Gastroesophageal sphincter (tissue), 4 donors: ENCODE measurements at regions not wholly inside any gene's neighbourhood (a gene's known extent, or its start where the extent isn't known, plus 50 kb on each side); places are given as distances from the start of the nearest gene placed in this dataset.

Source experiments
- ATAC-seq: fragments of 150-250 bp; one replicate; pipeline ENCODE4 v1.9.1; 2016; ENCODE audit warnings: mild to moderate bottlenecking, moderate library complexity
- H3K27ac ChIP-seq, 4 donors: fragments of 200-600 bp; sonication (generic) in 3 of 4; 1 replicate in 3 of 4; 2 replicates in 1 of 4; pipeline ENCODE4 v1.5.1; 2016 to 2019
- H3K27me3 ChIP-seq: fragments of 200-600 bp; sonication (generic); one replicate; pipeline ENCODE4 v1.5.1; 2019
- H3K36me3 ChIP-seq, 2 donors: fragments of 200-600 bp; sonication (generic); one replicate each; pipeline ENCODE4 v1.5.1; 2019; ENCODE audit warnings: control low read depth in 1 of 2
- H3K4me1 ChIP-seq, 3 donors: fragments of 200-600 bp; sonication (generic); 1 replicate in 2 of 3; 2 replicates in 1 of 3; pipeline ENCODE4 v1.5.1; 2016 to 2019; ENCODE audit warnings: control low read depth in 2 of 3
- H3K4me3 ChIP-seq, 2 donors: fragments of 200-600 bp; sonication (generic); one replicate each; pipeline ENCODE4 v1.5.1; 2019; ENCODE audit warnings: mild to moderate bottlenecking in 1 of 2, moderate library complexity in 1 of 2
- H3K9me3 ChIP-seq, 3 donors: fragments of 200-600 bp; sonication (generic); one replicate each; pipeline ENCODE4 v1.5.1; 2017 to 2019; ENCODE audit warnings: control low read depth in 2 of 3
- EP300 ChIP-seq: sonication (generic); formaldehyde crosslinking; IDR thresholded peaks from one replicate; pipeline ENCODE4 v1.6.1; 2017; ENCODE audit warnings: antibody characterized with exemption, mild to moderate bottlenecking
- POLR2A ChIP-seq, 2 donors: fragments of 450-650 bp; IDR thresholded peaks; one replicate each; pipeline ENCODE4 v1.6.1; 2017; ENCODE audit warnings: antibody characterized with exemption in 2 of 2, mild to moderate bottlenecking in 2 of 2, moderate library complexity in 1 of 2
- POLR2AphosphoS5 ChIP-seq: sonication (generic); formaldehyde crosslinking; IDR thresholded peaks from one replicate; pipeline ENCODE4 v1.6.1; 2017; ENCODE audit warnings: antibody characterized with exemption
- WGBS, 2 donors: methylation state at CpG; one replicate each; pipeline ENCODE4 v1.1.5; 2018; ENCODE audit warnings: low coverage in 1 of 2; 5-methylcytosine and 5-hydroxymethylcytosine counted together
- TF ChIP-seq, protein P1 (sequence below), 4 experiments: fragments of 200-600 bp in 2 of 4; fragments of 450-650 bp in 2 of 4; sonication (generic) in 1 of 4; IDR thresholded peaks; one replicate each; pipeline ENCODE4 v1.5.1; 2017 to 2019; ENCODE audit warnings: antibody characterized with exemption in 4 of 4, mild to moderate bottlenecking in 2 of 4, moderate library complexity in 2 of 4

DNA sequence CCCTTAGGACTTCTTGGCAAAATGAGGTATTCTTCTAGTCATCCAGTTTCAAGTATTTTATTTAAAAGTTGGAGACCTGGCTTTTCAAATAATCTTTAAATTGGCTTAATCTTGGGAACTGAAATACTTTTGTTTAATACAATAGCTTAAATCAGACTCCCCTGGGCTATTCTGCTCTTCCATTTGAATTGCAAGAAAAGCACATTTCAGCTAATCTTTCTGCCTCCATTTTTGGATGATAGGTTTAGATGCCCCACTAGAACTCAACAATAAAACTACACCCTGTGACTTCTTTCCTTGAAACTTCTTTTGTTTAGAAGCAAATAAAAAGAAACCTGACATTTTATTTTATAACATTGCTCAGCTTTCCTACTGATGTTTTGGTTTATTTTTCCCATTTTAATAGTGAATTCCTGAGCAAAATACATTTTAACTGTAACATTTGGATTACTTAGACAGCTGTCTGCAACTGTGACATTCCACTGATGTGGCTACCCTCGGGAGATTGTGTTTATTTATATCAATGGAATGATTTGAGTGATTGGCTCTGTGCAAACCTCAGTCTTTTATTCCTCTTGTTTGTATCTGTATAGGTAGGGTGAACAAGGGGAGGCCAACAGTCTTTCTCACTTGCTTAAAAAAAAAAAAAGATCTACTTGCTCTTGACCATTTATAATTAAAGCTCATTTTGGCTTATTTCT is 1045.8 kb upstream of the CNTN5 start:
- Histone ChIP-seq H3K4me3 (no peak overlapping the region), H3K4me1 (no peaks in the 10 kb centered on the region), H3K27ac (no peak overlapping the region), H3K27me3 (no peaks in the 10 kb centered on the region), H3K36me3 (no peaks in the 10 kb centered on the region), H3K9me3 (no peaks in the 10 kb centered on the region)
- 13 to 22% methylated on average over 1 of the region's 1 CpG for WGBS, 2 donors
- TF ChIP-seq POLR2AphosphoS5 (no peak), EP300 (no peak), POLR2A (IDR thresholded peaks at IDR 0.05) (no peak)
- TF ChIP-seq, protein P1, sequence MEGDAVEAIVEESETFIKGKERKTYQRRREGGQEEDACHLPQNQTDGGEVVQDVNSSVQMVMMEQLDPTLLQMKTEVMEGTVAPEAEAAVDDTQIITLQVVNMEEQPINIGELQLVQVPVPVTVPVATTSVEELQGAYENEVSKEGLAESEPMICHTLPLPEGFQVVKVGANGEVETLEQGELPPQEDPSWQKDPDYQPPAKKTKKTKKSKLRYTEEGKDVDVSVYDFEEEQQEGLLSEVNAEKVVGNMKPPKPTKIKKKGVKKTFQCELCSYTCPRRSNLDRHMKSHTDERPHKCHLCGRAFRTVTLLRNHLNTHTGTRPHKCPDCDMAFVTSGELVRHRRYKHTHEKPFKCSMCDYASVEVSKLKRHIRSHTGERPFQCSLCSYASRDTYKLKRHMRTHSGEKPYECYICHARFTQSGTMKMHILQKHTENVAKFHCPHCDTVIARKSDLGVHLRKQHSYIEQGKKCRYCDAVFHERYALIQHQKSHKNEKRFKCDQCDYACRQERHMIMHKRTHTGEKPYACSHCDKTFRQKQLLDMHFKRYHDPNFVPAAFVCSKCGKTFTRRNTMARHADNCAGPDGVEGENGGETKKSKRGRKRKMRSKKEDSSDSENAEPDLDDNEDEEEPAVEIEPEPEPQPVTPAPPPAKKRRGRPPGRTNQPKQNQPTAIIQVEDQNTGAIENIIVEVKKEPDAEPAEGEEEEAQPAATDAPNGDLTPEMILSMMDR (IDR thresholded peaks at IDR 0.05) = no peak
- ATAC-seq = no peak

GRCh38 chr11:97977726-97978125 is 1043.0 kb upstream of the CNTN5 start:
- Histone ChIP-seq H3K4me3 (no peak overlapping the region), H3K27me3 (no peaks in the 10 kb centered on the region), H3K27ac (no peak overlapping the region), H3K9me3 (no peaks in the 10 kb centered on the region), H3K36me3 (no peaks in the 10 kb centered on the region), H3K4me1 (no peaks in the 10 kb centered on the region)
- TF ChIP-seq EP300 (no peak), POLR2AphosphoS5 (no peak)
- 42 to 45% methylated on average over 1 of the region's 1 CpG for WGBS, 2 donors
- ATAC-seq = no peak

- Histone ChIP-seq H3K4me3 (no peak overlapping the region), H3K36me3 (no peaks in the 10 kb centered on the region), H3K27me3 (no peaks in the 10 kb centered on the region), H3K9me3 (no peaks in the 10 kb centered on the region), H3K27ac (no peak overlapping the region), H3K4me1 (no peaks in the 10 kb centered on the region)
- TF ChIP-seq, protein P1 (IDR thresholded peaks at IDR 0.05) = no peak
- no peak for TF ChIP-seq POLR2AphosphoS5
- no peak for TF ChIP-seq POLR2A (IDR thresholded peaks at IDR 0.05)
- TF ChIP-seq EP300 = no peak
- ATAC-seq = no peak
- 95 to 100% methylated on average over 2 of the region's 2 CpGs for WGBS, 2 donors
Measured at GRCh38 chr11:97979741-97980140, 1041.0 kb upstream of the CNTN5 start.

DNA sequence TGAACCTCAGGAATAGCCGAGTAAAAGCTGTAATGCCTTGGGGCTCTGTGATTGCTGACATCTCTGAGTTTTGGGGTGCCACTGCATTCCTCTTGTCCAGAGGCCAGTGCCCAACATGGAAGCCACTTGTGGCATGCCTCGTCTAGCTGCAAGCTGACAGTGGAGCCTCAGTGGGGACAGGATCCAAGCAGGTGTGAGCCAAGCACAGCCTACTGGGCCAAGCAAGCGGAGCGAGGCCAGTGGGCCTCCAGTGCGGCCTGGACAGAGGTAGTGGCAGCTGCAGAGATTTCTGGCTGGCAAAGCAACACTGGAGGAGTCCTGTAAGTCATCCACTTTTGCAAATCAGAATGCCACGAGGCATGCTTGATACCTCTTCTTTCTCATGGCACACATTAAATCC is 1038.2 kb upstream of the CNTN5 start:
- WGBS, 2 donors = 78 to 94% methylated on average over 1 to 4 of the region's 6 CpGs
- Histone ChIP-seq H3K4me3 (no peak overlapping the region), H3K27me3 (no peaks in the 10 kb centered on the region), H3K27ac (no peak overlapping the region), H3K36me3 (no peaks in the 10 kb centered on the region), H3K4me1 (no peaks in the 10 kb centered on the region), H3K9me3 (no peaks in the 10 kb centered on the region)
- no peak for TF ChIP-seq POLR2A (IDR thresholded peaks at IDR 0.05)
- TF ChIP-seq POLR2AphosphoS5 = no peak
- TF ChIP-seq, protein P1 (IDR thresholded peaks at IDR 0.05) = no peak
- ATAC-seq = no peak

GRCh38 chr11:97989121-97989520 is 1031.6 kb upstream of the CNTN5 start:
- no peak overlapping the region for H3K4me3 ChIP-seq
- no peak overlapping the region for H3K27ac ChIP-seq
- H3K27me3 ChIP-seq = no peaks in the 10 kb centered on the region
- H3K9me3 ChIP-seq = no peaks in the 10 kb centered on the region
- H3K36me3 ChIP-seq = no peaks in the 10 kb centered on the region
- no peak for ATAC-seq
- 91 to 95% methylated on average over 2 of the region's 2 CpGs for WGBS, 2 donors
- TF ChIP-seq, protein P1 (IDR thresholded peaks at IDR 0.05) = no peak
- TF ChIP-seq EP300 (no peak), POLR2AphosphoS5 (no peak), POLR2A (IDR thresholded peaks at IDR 0.05) (no peak)
- H3K4me1 ChIP-seq = no peaks in the 10 kb centered on the region
